ENCODE measurements at regions not wholly inside any gene's neighbourhood (a gene's known extent, or its start where the extent isn't known, plus 50 kb on each side); places are given as distances from the start of the nearest gene placed in this dataset.

GRCh38 chr9:130755377-130756007 is 61.9 kb downstream of the EXOSC2 start:
- Mint-ChIP-seq H3K4me1 (peaks cover 22% of the 10 kb centered on the region), H3K27ac (no peak overlapping the region), H3K27me3 (no peaks in the 10 kb centered on the region), H3K4me3 (no peak overlapping the region), H3K36me3 (ENCODE audit: low read depth) (peaks cover 2% of the 10 kb centered on the region)
- ATAC-seq (no peak), DNase-seq (no peak)
- H3K9me3 ChIP-seq (ENCODE audit: control insufficient read depth, low read length, poor library complexity, severe bottlenecking): no peaks in the 10 kb centered on the region

GRCh38 chr9:130756037-130756436 is 62.5 kb downstream of the EXOSC2 start:
- no peaks in the 10 kb centered on the region for H3K27me3 Mint-ChIP-seq
- no peaks in the 10 kb centered on the region for H3K9me3 ChIP-seq (ENCODE audit: control insufficient read depth, low read length, poor library complexity, severe bottlenecking)
- no peak for ATAC-seq
- H3K36me3 Mint-ChIP-seq (ENCODE audit: low read depth): peaks cover 2% of the 10 kb centered on the region
- peaks cover 22% of the 10 kb centered on the region for H3K4me1 Mint-ChIP-seq
- H3K4me3 Mint-ChIP-seq: no peak overlapping the region
- H3K27ac Mint-ChIP-seq: no peak overlapping the region
- DNase-seq: no peak

- DNase-seq: no peak
- peaks cover 22% of the 10 kb centered on the region for H3K4me1 Mint-ChIP-seq
- no peak overlapping the region for H3K4me3 Mint-ChIP-seq
- H3K27me3 Mint-ChIP-seq: no peaks in the 10 kb centered on the region
- H3K36me3 Mint-ChIP-seq (ENCODE audit: low read depth): peaks cover 2% of the 10 kb centered on the region
- no peak overlapping the region for H3K27ac Mint-ChIP-seq
- H3K9me3 ChIP-seq (ENCODE audit: control insufficient read depth, low read length, poor library complexity, severe bottlenecking): no peaks in the 10 kb centered on the region
- no peak for ATAC-seq
Measured at GRCh38 chr9:130756455-130757152, 63.0 kb downstream of the EXOSC2 start.

GRCh38 chr9:130759738-130760137 is 66.2 kb downstream of the EXOSC2 start:
- Mint-ChIP-seq H3K27me3 (no peaks in the 10 kb centered on the region), H3K36me3 (ENCODE audit: low read depth) (peaks cover 2% of the 10 kb centered on the region), H3K4me3 (no peak overlapping the region), H3K27ac (no peak overlapping the region), H3K4me1 (peaks cover 30% of the 10 kb centered on the region)
- DNase-seq: no peak
- no peak for ATAC-seq
- no peaks in the 10 kb centered on the region for H3K9me3 ChIP-seq (ENCODE audit: control insufficient read depth, low read length, poor library complexity, severe bottlenecking)

- Mint-ChIP-seq H3K27me3 (no peaks in the 10 kb centered on the region), H3K4me1 (peaks cover 37% of the 10 kb centered on the region), H3K27ac (peak overlapping the region; percentile 24), H3K4me3 (no peak overlapping the region), H3K36me3 (ENCODE audit: low read depth) (peaks cover 2% of the 10 kb centered on the region)
- ATAC-seq (no peak), DNase-seq (no peak)
- H3K9me3 ChIP-seq (ENCODE audit: control insufficient read depth, low read length, poor library complexity, severe bottlenecking): no peaks in the 10 kb centered on the region
Measured at GRCh38 chr9:130763331-130764171, 70.0 kb downstream of the EXOSC2 start.

- H3K4me1 Mint-ChIP-seq: peaks cover 40% of the 10 kb centered on the region
- no peak overlapping the region for H3K4me3 Mint-ChIP-seq
- ATAC-seq (no peak), DNase-seq (no peak)
- H3K36me3 Mint-ChIP-seq (ENCODE audit: low read depth): no peaks in the 10 kb centered on the region
- H3K9me3 ChIP-seq (ENCODE audit: control insufficient read depth, low read length, poor library complexity, severe bottlenecking): no peaks in the 10 kb centered on the region
- H3K27ac Mint-ChIP-seq: no peak overlapping the region
- no peaks in the 10 kb centered on the region for H3K27me3 Mint-ChIP-seq
Measured at GRCh38 chr9:130765137-130766020, 69.7 kb upstream of the ABL1 start.

- ATAC-seq (no peak), DNase-seq (no peak)
- H3K36me3 Mint-ChIP-seq (ENCODE audit: low read depth): no peaks in the 10 kb centered on the region
- H3K4me3 Mint-ChIP-seq: no peak overlapping the region
- no peaks in the 10 kb centered on the region for H3K27me3 Mint-ChIP-seq
- peaks cover 43% of the 10 kb centered on the region for H3K4me1 Mint-ChIP-seq
- H3K27ac Mint-ChIP-seq: peak overlapping the region; percentile 89
- no peaks in the 10 kb centered on the region for H3K9me3 ChIP-seq (ENCODE audit: control insufficient read depth, low read length, poor library complexity, severe bottlenecking)
Measured at GRCh38 chr9:130766021-130766926, 68.8 kb upstream of the ABL1 start.

- Mint-ChIP-seq H3K4me1 (peaks cover 43% of the 10 kb centered on the region), H3K27ac (peak overlapping the region; percentile 89), H3K4me3 (no peak overlapping the region), H3K36me3 (ENCODE audit: low read depth) (no peaks in the 10 kb centered on the region), H3K27me3 (no peaks in the 10 kb centered on the region)
- ATAC-seq: no peak
- no peak for DNase-seq
- H3K9me3 ChIP-seq (ENCODE audit: control insufficient read depth, low read length, poor library complexity, severe bottlenecking): no peaks in the 10 kb centered on the region
Measured at GRCh38 chr9:130766927-130767307, 68.1 kb upstream of the ABL1 start.

- DNase-seq (no peak), ATAC-seq (no peak)
- Mint-ChIP-seq H3K4me3 (no peak overlapping the region), H3K27ac (no peak overlapping the region), H3K36me3 (ENCODE audit: low read depth) (peaks cover 4% of the 10 kb centered on the region), H3K27me3 (no peaks in the 10 kb centered on the region), H3K4me1 (peaks cover 49% of the 10 kb centered on the region)
- H3K9me3 ChIP-seq (ENCODE audit: control insufficient read depth, low read length, poor library complexity, severe bottlenecking): no peaks in the 10 kb centered on the region
Measured at GRCh38 chr9:130768265-130768664, 66.8 kb upstream of the ABL1 start.

- H3K9me3 ChIP-seq (ENCODE audit: control insufficient read depth, low read length, poor library complexity, severe bottlenecking): no peaks in the 10 kb centered on the region
- peaks cover 43% of the 10 kb centered on the region for H3K4me1 Mint-ChIP-seq
- H3K36me3 Mint-ChIP-seq (ENCODE audit: low read depth): peaks cover 4% of the 10 kb centered on the region
- H3K27ac Mint-ChIP-seq: no peak overlapping the region
- no peak for DNase-seq
- no peaks in the 10 kb centered on the region for H3K27me3 Mint-ChIP-seq
- no peak overlapping the region for H3K4me3 Mint-ChIP-seq
- ATAC-seq: no peak
Measured at GRCh38 chr9:130768891-130769403, 66.1 kb upstream of the ABL1 start.

GRCh38 chr9:130770093-130770492 is 65.0 kb upstream of the ABL1 start:
- no peak overlapping the region for H3K27ac Mint-ChIP-seq
- ATAC-seq (no peak), DNase-seq (no peak)
- H3K27me3 Mint-ChIP-seq: no peaks in the 10 kb centered on the region
- H3K9me3 ChIP-seq (ENCODE audit: control insufficient read depth, low read length, poor library complexity, severe bottlenecking): no peaks in the 10 kb centered on the region
- peaks cover 4% of the 10 kb centered on the region for H3K36me3 Mint-ChIP-seq (ENCODE audit: low read depth)
- H3K4me3 Mint-ChIP-seq: no peak overlapping the region
- H3K4me1 Mint-ChIP-seq: peaks cover 43% of the 10 kb centered on the region

Data from T-helper 17 cell (primary cell).